ENCODE measurements at regions not wholly inside any gene's neighbourhood (a gene's known extent, or its start where the extent isn't known, plus 50 kb on each side); places are given as distances from the start of the nearest gene placed in this dataset.

GRCh38 chr3:22106213-22106896 lies 355.3 kb upstream of the ZNF385D start:
- H3K4me3 ChIP-seq (ENCODE audit: low read depth, low read length) = no peak overlapping the region

DNA sequence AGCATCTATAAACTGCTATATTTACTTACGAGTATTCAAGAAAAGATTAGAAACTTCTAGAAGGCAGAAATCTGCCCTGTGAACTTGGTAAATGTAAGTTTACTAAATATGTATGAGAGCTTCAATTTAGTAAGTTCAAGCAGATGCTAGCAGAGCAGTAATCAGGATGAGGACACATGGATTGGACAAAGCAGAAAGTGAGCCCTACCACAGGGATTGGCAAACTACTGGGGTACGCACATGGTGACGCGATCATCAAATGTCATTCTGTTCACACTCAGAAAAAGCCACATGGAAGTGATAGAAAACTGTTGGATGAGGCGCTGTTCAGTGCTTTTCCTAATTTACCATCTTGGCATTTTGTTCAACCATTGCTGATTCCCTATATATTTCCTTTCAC lies 360.2 kb upstream of the ZNF385D start:
- H3K4me3 ChIP-seq (ENCODE audit: low read depth, low read length) = no peak overlapping the region

GRCh38 chr3:22113453-22113852 lies 362.4 kb upstream of the ZNF385D start:
- H3K4me3 ChIP-seq (ENCODE audit: low read depth, low read length) = no peak overlapping the region

DNA sequence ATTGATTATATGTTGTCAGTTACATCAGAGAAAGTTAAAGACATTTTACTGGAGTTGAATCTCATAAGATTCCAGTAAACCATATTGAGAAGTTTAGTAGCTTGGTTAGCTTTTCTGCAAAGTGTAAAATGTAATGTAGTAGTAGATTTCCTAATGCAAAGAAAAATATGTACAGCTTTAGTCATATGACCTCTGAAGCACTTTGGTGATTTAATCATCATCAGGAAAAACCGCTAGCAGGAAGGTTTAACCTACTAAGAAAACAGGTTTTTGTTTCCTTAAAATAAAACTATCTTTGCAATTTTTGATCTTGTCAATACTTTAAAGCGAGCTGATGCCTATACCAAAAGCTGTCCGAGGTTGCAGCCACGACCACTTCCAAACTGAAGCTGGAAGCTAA lies 364.6 kb upstream of the ZNF385D start:
- no peak overlapping the region for H3K4me3 ChIP-seq (ENCODE audit: low read depth, low read length)

GRCh38 chr3:22117091-22117490 lies 366.1 kb upstream of the ZNF385D start:
- H3K4me3 ChIP-seq (ENCODE audit: low read depth, low read length) = no peak overlapping the region

DNA sequence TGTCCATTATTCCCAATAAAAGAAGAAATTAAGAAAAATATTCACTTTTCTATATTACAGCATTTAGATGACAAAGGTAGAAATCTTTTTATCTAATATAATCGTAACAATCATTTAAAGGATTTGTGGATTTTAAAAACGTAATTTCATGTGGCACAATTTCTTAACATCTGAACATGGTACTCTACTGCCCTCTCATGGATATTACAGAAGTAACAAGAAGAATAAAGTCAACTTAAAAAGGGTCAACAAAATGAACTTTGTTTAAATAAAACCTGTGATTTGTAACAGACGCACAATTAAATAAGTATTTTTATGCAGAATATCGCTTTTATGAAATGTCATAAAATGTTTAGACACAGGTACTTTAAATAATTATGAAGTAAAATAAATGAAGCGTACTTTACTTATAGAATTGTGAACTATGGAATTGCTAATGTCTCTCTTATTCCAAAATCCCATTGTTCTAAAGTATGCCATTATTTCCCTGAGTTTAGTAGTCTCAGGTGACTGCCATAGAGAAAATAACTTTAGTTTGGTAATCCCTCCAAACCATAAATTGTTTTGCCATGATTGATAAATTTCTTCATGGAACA lies 366.8 kb upstream of the ZNF385D start:
- H3K4me3 ChIP-seq (ENCODE audit: low read depth, low read length) = no peak overlapping the region

DNA sequence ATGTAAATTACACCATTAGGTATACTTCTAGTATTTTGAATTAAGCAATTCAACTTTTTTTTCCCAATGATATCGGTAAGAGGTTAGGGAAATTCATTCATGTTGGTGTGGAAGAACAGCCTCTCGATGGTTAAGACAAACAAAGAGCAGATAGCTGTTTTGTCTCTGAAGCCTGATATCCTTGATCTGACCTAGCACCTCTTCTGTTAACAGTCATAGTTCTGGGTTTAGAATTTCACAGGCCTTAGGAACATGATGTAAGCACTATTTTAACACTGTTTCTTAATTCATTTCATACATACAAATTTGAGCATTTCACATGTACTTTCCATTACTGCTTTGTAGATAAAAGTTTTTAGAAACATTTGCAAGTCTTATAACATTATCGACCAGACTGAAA lies 367.5 kb upstream of the ZNF385D start:
- H3K4me3 ChIP-seq (ENCODE audit: low read depth, low read length) = no peak overlapping the region

DNA sequence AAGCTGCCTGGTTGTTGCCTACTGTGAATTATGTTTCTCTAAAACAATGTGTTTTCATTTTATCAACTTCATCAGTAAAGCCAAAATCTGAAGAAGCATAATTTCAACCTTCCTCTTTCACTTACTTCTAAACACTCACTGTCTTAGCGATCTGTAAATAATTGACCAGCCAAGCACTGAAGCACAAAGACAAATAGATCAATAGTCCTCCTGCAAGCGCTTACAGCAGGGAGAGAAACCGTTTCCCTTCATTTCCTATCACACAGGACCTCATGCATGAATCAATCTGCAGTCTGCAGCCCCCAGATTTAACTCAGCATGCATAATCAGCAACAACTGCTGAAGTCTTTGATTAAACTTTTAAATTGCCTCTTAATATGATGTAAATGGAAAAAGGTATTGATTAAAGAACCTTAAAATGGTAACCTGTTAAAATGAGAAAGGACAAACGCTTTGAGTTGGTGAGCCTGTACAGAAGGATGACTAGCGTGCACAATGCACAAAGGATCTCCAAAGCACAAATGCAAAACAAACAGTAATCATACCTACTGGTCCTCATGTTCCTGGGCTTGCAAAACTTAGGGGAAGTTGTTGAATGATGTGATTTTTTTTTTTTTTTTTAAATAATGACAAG lies 370.2 kb upstream of the ZNF385D start:
- no peak overlapping the region for H3K4me3 ChIP-seq (ENCODE audit: low read depth, low read length)

- H3K4me3 ChIP-seq (ENCODE audit: low read depth, low read length) = no peak overlapping the region
Observed at GRCh38 chr3:22122567-22122966, 371.6 kb upstream of the ZNF385D start.

DNA sequence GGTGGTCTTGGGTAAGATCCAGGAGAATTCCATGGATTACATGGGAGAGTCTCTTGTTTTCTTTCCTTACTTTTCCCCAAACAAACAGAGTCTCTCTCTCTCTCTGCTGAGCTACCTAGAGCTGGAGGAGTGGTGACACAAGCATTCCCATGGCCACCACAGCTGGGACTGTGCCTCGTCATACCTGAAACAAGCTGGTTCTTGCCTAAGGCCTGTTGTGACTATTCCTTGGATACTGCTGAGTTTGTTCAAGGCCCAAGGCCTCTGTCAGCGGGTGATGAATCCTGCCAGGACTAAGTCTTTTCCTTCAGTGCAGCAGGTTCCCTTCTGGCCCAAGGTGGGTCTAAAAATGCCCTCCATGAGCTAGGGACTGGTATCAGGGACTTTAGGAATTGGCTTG lies 378.1 kb upstream of the ZNF385D start:
- no peak overlapping the region for H3K4me3 ChIP-seq (ENCODE audit: low read depth, low read length)

DNA sequence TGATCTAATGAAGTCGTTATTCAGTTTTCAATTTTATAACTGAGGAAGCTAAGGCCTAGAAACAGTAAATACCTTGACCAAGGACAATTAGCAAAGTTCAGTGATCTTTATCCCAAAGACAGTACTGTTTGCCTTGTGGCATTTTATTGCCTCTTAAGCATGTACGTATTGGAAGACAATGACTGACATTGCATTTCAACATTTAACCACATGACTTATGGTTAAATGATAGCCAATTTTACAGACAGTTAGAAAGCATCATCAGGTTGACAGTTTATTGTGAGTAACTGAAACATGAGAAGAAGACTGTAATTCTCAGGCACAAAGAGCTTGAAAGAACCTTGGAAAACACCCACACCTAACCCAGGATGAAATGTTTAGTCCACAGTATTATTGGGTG lies 390.8 kb upstream of the ZNF385D start:
- no peak overlapping the region for H3K4me3 ChIP-seq (ENCODE audit: low read depth, low read length)

GRCh38 chr3:22147161-22147560 lies 396.2 kb upstream of the ZNF385D start:
- H3K4me3 ChIP-seq (ENCODE audit: low read depth, low read length) = no peak overlapping the region

DNA sequence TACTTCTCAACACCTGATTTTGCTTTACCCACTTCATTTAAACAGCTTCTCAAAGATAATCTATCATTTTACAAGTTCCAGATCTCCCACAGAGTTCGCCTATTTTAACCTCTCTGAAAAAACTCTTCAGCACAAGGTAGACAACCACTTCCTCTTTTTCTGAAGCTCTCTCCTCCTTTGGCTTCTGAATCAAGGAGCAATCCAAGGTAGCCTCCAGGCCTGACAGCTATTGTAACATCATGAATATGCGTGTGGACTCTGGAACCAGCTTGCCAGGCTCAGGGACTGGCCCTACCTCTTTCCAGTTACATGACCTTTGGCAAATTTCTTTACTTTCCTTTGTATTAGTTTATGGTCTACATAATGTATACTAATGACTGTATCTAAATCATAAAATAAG lies 405.9 kb upstream of the ZNF385D start:
- H3K4me3 ChIP-seq (ENCODE audit: low read depth, low read length) = no peak overlapping the region

DNA sequence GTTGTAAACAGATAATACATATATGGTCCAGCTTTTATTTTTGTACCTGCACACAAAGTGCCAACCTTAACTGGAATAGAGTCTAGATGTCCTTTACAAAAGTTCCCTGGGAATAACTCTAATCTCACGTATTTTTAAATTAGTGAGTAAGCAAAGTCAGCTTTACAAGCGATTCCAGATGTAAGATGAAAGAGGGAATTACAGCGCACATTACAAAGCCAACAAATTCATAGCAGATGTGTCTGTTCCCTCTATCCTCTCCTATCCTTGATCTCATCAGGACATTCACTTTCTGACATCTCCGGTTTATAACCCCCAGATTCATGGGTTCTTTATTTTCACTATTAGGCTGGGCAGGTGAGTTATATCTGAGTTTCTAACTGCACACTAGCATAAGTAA lies 406.8 kb upstream of the ZNF385D start:
- H3K4me3 ChIP-seq (ENCODE audit: low read depth, low read length) = no peak overlapping the region

- no peak overlapping the region for H3K4me3 ChIP-seq (ENCODE audit: low read depth, low read length)
Observed at GRCh38 chr3:22159004-22159695, 408.1 kb upstream of the ZNF385D start.

GRCh38 chr3:22161315-22161714 lies 410.3 kb upstream of the ZNF385D start:
- no peak overlapping the region for H3K4me3 ChIP-seq (ENCODE audit: low read depth, low read length)

DNA sequence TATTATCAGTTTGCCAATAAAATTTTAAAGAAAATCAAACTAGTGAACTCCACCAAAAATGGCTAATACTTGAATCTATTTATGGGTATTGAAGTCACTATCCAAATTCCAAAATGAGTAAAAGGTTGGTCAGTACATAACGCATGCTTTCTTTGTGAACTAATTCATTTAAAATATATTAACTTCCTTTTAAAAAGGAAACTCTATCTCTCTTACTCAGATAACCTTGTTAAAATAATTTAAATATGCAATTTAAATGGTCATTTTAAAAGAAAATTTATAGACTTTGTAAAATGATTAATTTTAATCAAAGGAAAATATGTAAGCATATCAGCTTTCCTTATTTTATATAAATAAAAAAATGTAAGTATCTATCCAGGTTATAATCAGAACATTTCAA lies 419.4 kb upstream of the ZNF385D start:
- H3K4me3 ChIP-seq (ENCODE audit: low read depth, low read length) = no peak overlapping the region

- H3K4me3 ChIP-seq (ENCODE audit: low read depth, low read length) = no peak overlapping the region
Observed at GRCh38 chr3:22172964-22173363, 422.0 kb upstream of the ZNF385D start.

- no peak overlapping the region for H3K4me3 ChIP-seq (ENCODE audit: low read depth, low read length)
Observed at GRCh38 chr3:22175947-22176346, 424.9 kb upstream of the ZNF385D start.

DNA sequence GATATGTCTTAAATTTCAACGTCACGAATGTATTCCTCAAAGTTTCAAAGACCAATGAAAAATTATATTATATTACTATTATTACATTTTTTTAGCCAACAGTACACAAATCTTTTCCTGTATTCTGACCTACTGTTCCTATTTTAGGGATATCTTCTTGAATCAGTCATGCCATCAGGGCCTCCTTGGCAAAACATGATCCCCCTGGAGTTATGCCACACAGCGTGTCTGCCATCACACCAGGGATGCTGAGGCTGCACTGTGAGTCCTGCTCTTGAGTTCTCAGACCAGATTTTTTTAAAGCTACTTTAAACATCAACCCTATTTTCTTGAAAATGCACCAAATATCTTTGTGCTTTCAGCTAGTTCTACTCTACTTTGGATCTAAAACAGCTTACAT lies 425.9 kb upstream of the ZNF385D start:
- no peak overlapping the region for H3K4me3 ChIP-seq (ENCODE audit: low read depth, low read length)

GRCh38 chr3:22189616-22190015 lies 438.6 kb upstream of the ZNF385D start:
- no peak overlapping the region for H3K4me3 ChIP-seq (ENCODE audit: low read depth, low read length)

DNA sequence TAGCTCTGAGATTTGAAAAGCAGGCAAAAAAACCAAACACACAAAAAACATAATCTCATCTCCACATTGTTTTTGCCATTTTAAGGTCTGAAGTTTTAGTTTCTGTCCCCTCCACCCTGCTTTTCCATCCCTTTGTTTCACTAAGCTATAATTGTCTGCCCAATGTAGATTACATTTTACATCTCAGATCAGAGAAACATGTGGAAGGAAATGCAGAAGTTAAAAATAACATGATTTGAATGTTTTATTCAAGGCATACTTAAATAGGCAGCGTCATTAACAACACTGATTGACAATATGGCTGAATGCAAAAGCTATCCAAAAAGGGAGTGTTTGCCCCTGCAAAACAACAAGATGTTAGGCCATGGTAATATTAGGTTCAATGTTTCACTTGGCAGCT lies 448.1 kb upstream of the ZNF385D start:
- no peak overlapping the region for H3K4me3 ChIP-seq (ENCODE audit: low read depth, low read length)

All from iPS-11a (cell line).